ENCODE measurements at regions not wholly inside any gene's neighbourhood (a gene's known extent, or its start where the extent isn't known, plus 50 kb on each side); places are given as distances from the start of the nearest gene placed in this dataset.

GRCh38 chr4:111991163-111991562 is 154.1 kb upstream of the FAM241A start:
- TF ChIP-seq EZH2 (IDR thresholded peaks at IDR 0.05; ENCODE audit: borderline replicate concordance, insufficient read depth, low read depth, low read length, poor library complexity, severe bottlenecking), result no peak
- TF ChIP-seq, protein P1, sequence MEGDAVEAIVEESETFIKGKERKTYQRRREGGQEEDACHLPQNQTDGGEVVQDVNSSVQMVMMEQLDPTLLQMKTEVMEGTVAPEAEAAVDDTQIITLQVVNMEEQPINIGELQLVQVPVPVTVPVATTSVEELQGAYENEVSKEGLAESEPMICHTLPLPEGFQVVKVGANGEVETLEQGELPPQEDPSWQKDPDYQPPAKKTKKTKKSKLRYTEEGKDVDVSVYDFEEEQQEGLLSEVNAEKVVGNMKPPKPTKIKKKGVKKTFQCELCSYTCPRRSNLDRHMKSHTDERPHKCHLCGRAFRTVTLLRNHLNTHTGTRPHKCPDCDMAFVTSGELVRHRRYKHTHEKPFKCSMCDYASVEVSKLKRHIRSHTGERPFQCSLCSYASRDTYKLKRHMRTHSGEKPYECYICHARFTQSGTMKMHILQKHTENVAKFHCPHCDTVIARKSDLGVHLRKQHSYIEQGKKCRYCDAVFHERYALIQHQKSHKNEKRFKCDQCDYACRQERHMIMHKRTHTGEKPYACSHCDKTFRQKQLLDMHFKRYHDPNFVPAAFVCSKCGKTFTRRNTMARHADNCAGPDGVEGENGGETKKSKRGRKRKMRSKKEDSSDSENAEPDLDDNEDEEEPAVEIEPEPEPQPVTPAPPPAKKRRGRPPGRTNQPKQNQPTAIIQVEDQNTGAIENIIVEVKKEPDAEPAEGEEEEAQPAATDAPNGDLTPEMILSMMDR (IDR thresholded peaks at IDR 0.05), result no peak
- Histone ChIP-seq H4K20me1 (ENCODE audit: control insufficient read depth, insufficient read depth, low read length, poor library complexity, severe bottlenecking) (no peaks in the 10 kb centered on the region), H3K9me3 (ENCODE audit: control extremely low read depth in 1 of 3, control insufficient read depth in 2 of 3, insufficient read depth in 1 of 3, low read length in 2 of 3) (no peaks in the 10 kb centered on the region), H3K36me3 (replicated peaks in 1 of 2; ENCODE audit: control extremely low read depth in 1 of 2, control insufficient read depth in 1 of 2, extremely low read depth in 1 of 2, insufficient read depth in 2 of 2, low read length in 1 of 2) (no peaks in the 10 kb centered on the region), H3K9ac (ENCODE audit: low read length) (peak overlapping the region; percentile 11), H3K4me1 (ENCODE audit: control insufficient read depth in 2 of 2, insufficient read depth in 2 of 2, low read length in 2 of 2) (peaks cover 10 to 12% of the 10 kb centered on the region in 2 donors), H2AFZ (ENCODE audit: insufficient read depth, low read depth, low read length, poor library complexity, severe bottlenecking) (no peak overlapping the region), H3K79me2 (ENCODE audit: control insufficient read depth, insufficient read depth, low read length) (no peaks in the 10 kb centered on the region), H3K4me2 (replicated peaks; ENCODE audit: low read depth, low read length, poor library complexity, severe bottlenecking) (peak overlapping the region; percentile 7), H3K4me3 (ENCODE audit: control extremely low read depth in 1 of 5, extremely low read depth in 1 of 5, insufficient read depth in 1 of 5, low read depth in 2 of 5, low read length in 4 of 5) (no peak overlapping the region), H3K27me3 (replicated peaks in 1 of 4; ENCODE audit: control extremely low read depth in 1 of 4, control insufficient read depth in 3 of 4, insufficient read depth in 4 of 4, low read length in 3 of 4) (peaks cover 0 to 14% (median 2%) of the 10 kb centered on the region in 4 experiments), H3K27ac (ENCODE audit: low read length in 2 of 2) (no peak overlapping the region)
- Mint-ChIP-seq H3K9me3 (ENCODE audit: insufficient read depth) (no peaks in the 10 kb centered on the region), H3K27me3 (peaks cover 18% of the 10 kb centered on the region), H3K27ac (no peak overlapping the region), H3K4me3 (peak overlapping the region; percentile 5), H3K4me1 (peaks cover 13% of the 10 kb centered on the region)
- ChIA-PET CTCF (no interaction called here), POLR2A (no interaction called here)
- intact Hi-C loops (cut with micrococcal nuclease), result no loop called here
- DNase-seq, result peak; percentile 12
- peak; percentile 33 for ATAC-seq (ENCODE audit: low read depth)
- 76% methylated on average over 2 of the region's 3 CpGs for WGBS (ENCODE audit: insufficient coverage)

DNA sequence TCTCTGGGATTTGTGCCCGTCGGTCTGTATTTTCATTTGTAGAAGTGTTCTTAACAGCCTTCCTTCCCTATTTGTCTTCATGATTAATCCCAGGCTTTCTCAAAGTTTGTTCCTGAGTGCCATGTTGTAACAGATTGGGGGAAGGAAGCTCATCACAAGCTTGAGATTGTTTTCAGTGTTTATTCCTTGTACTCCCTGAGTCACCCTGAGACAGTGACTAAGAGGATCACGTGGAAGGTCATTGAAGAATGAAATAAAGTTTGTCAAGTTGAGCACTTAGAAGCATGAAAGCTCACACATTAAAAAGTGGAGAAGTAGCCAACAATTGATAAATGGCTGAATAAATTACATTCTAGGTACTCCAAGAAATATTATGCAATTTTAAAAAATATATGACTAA is 153.5 kb upstream of the FAM241A start:
- peaks cover 13% of the 10 kb centered on the region for H3K4me1 Mint-ChIP-seq
- no peak overlapping the region for H2AFZ ChIP-seq (ENCODE audit: insufficient read depth, low read depth, low read length, poor library complexity, severe bottlenecking)
- intact Hi-C loops (cut with micrococcal nuclease), result no loop called here
- no peaks in the 10 kb centered on the region for H3K36me3 ChIP-seq (replicated peaks in 1 of 2; ENCODE audit: control extremely low read depth in 1 of 2, control insufficient read depth in 1 of 2, extremely low read depth in 1 of 2, insufficient read depth in 2 of 2, low read length in 1 of 2)
- no peaks in the 10 kb centered on the region for H3K79me2 ChIP-seq (ENCODE audit: control insufficient read depth, insufficient read depth, low read length)
- no peaks in the 10 kb centered on the region for H4K20me1 ChIP-seq (ENCODE audit: control insufficient read depth, insufficient read depth, low read length, poor library complexity, severe bottlenecking)
- peaks cover 21% of the 10 kb centered on the region for H3K27me3 Mint-ChIP-seq
- peak overlapping the region; percentile 7 for H3K4me2 ChIP-seq (replicated peaks; ENCODE audit: low read depth, low read length, poor library complexity, severe bottlenecking)
- H3K4me1 ChIP-seq (ENCODE audit: control insufficient read depth in 2 of 2, insufficient read depth in 2 of 2, low read length in 2 of 2), result peaks cover 10 to 12% of the 10 kb centered on the region in 2 donors
- peaks cover 0 to 17% (median 0%) of the 10 kb centered on the region in 4 experiments for H3K27me3 ChIP-seq (replicated peaks in 1 of 4; ENCODE audit: control extremely low read depth in 1 of 4, control insufficient read depth in 3 of 4, insufficient read depth in 4 of 4, low read length in 3 of 4)
- DNase-seq (peak; percentile 2), ATAC-seq (ENCODE audit: low read depth) (no peak)
- H3K27ac ChIP-seq (ENCODE audit: low read length in 2 of 2), result no peak overlapping the region
- H3K4me3 Mint-ChIP-seq, result peak overlapping the region; percentile 11
- 67% methylated on average over 1 of the region's 3 CpGs for WGBS (ENCODE audit: insufficient coverage)
- H3K9me3 ChIP-seq (ENCODE audit: control extremely low read depth in 1 of 3, control insufficient read depth in 2 of 3, insufficient read depth in 1 of 3, low read length in 2 of 3), result no peaks in the 10 kb centered on the region
- H3K9me3 Mint-ChIP-seq (ENCODE audit: insufficient read depth), result no peaks in the 10 kb centered on the region
- CTCF ChIA-PET, result no interaction called here
- no peak overlapping the region for H3K9ac ChIP-seq (ENCODE audit: low read length)
- TF ChIP-seq, protein P1 (IDR thresholded peaks at IDR 0.05), result no peak
- no peak for TF ChIP-seq EZH2 (IDR thresholded peaks at IDR 0.05; ENCODE audit: borderline replicate concordance, insufficient read depth, low read depth, low read length, poor library complexity, severe bottlenecking)
- no peak overlapping the region for H3K4me3 ChIP-seq (ENCODE audit: control extremely low read depth in 1 of 5, extremely low read depth in 1 of 5, insufficient read depth in 1 of 5, low read depth in 2 of 5, low read length in 4 of 5)
- H3K27ac Mint-ChIP-seq, result peak overlapping the region; percentile 10
- POLR2A ChIA-PET, result no interaction called here

Data from B cell (primary cell).